H1 (cell line): ENCODE measurements at regions not wholly inside any gene's neighbourhood (a gene's known extent, or its start where the extent isn't known, plus 50 kb on each side); places are given as distances from the start of the nearest gene placed in this dataset.

Experiments used
- CTCF ChIA-PET: fragments of 300-600 bp; sonication (Branson Sonifier 250); formaldehyde crosslinking; loops from one replicate; lab custom pipeline; 2021; ENCODE audit not compliant: partially characterized antibody; lab: Charles Lee
- POLR2A ChIA-PET: fragments of 300-600 bp; sonication (Branson Sonifier 250); formaldehyde crosslinking; loops from one replicate; lab custom pipeline; 2021; ENCODE audit warnings: inconsistent platforms; ENCODE audit not compliant: partially characterized antibody; lab: Charles Lee
- DNase-seq, 2 experiments: peaks; one replicate each; pipeline versions ENCODE4 v3.0.0 to v3.0.0-alpha.2; 2010 to 2022; ENCODE audit warnings: low spot score in 2 of 2, low read depth in 1 of 2, mixed read lengths in 1 of 2
- FAIRE-seq: peaks from 2 replicates; lab custom pipeline; 2011; peaks lifted over from hg19 to GRCh38; lab: Jason Lieb, UNC
- H2AFZ ChIP-seq: 2 replicates; pipeline ENCODE4 v1.8.1; 2012; ENCODE audit warnings: low read length, inconsistent platforms
- H2AK5ac ChIP-seq: 2 replicates; pipeline ENCODE4 v1.6.1; 2013; ENCODE audit warnings: low read depth, low read length
- H2BK120ac ChIP-seq: replicated peaks from 2 replicates; pipeline ENCODE3; 2013; ENCODE audit warnings: low read depth, low read length, inconsistent platforms
- H2BK12ac ChIP-seq: 2 replicates; pipeline ENCODE4 v1.6.1; 2013; ENCODE audit warnings: low read depth, low read length
- H2BK15ac ChIP-seq: 2 replicates; pipeline ENCODE4 v1.6.1; 2013; ENCODE audit warnings: low read length
- H2BK20ac ChIP-seq: 2 replicates; pipeline ENCODE4 v1.6.1; 2013; ENCODE audit warnings: low read length
- H2BK5ac ChIP-seq: 2 replicates; pipeline ENCODE4 v1.6.1; 2013; ENCODE audit warnings: low read depth, low read length
- H3K14ac ChIP-seq: 2 replicates; pipeline ENCODE4 v1.6.1; 2013; ENCODE audit warnings: inconsistent platforms; ENCODE audit not compliant: insufficient read length
- H3K18ac ChIP-seq: 2 replicates; pipeline ENCODE4 v1.6.1; 2013; ENCODE audit warnings: low read length; ENCODE audit errors: extremely low read depth
- H3K23ac ChIP-seq: 2 replicates; pipeline ENCODE4 v1.6.1; 2013; ENCODE audit warnings: inconsistent platforms; ENCODE audit not compliant: insufficient read length
- H3K23me2 ChIP-seq: 2 replicates; pipeline ENCODE4 v1.6.1; 2013; ENCODE audit warnings: low read depth, low read length
- H3K27ac ChIP-seq: 2 replicates; pipeline ENCODE4 v1.6.1; 2011; ENCODE audit warnings: low read depth, low read length, inconsistent platforms
- H3K27me3 ChIP-seq, 4 experiments: replicated peaks in 1 of 4; 1 replicate in 1 of 4; 2 replicates in 3 of 4; pipeline versions ENCODE4 v1.6.1 to v1.8.1; 2011 to 2013; ENCODE audit warnings: low read length in 3 of 4, mild to moderate bottlenecking in 3 of 4, inconsistent platforms in 2 of 4, mixed read lengths in 2 of 4, moderate library complexity in 1 of 4; ENCODE audit not compliant: control insufficient read depth in 3 of 4, insufficient read depth in 3 of 4; ENCODE audit errors: extremely low read depth in 1 of 4
- H3K36me3 ChIP-seq, 4 experiments: 2 replicates each; pipeline versions ENCODE4 v1.6.1 to v1.8.1; 2011 to 2013; ENCODE audit warnings: mild to moderate bottlenecking in 4 of 4, low read length in 3 of 4, moderate library complexity in 2 of 4, control low read depth in 1 of 4, inconsistent platforms in 1 of 4; ENCODE audit not compliant: insufficient read depth in 4 of 4, control insufficient read depth in 2 of 4
- H3K4ac ChIP-seq: replicated peaks from 2 replicates; pipeline ENCODE3; 2013; ENCODE audit warnings: low read length, low read depth, mixed read lengths, inconsistent platforms; ENCODE audit not compliant: insufficient read length
- H3K4me1 ChIP-seq, 4 experiments: replicated peaks in 1 of 4; 1 replicate in 1 of 4; 2 replicates in 3 of 4; pipeline versions ENCODE4 v1.6.1 to v1.8.1; 2011 to 2013; ENCODE audit warnings: low read length in 3 of 4, inconsistent platforms in 2 of 4, mixed read lengths in 1 of 4; ENCODE audit not compliant: insufficient read depth in 4 of 4, control insufficient read depth in 3 of 4
- H3K4me2 ChIP-seq, 2 experiments: 2 replicates each; pipeline versions ENCODE4 v1.6.1 to v1.8.1; 2011 to 2013; ENCODE audit warnings: low read depth in 2 of 2, low read length in 2 of 2, control low read depth in 1 of 2, inconsistent platforms in 1 of 2, mild to moderate bottlenecking in 1 of 2; ENCODE audit not compliant: insufficient read depth in 1 of 2
- H3K4me3 ChIP-seq, 4 experiments: fragments of 200-600, 300-600 bp in 1 of 4; sonication (generic), shearing (Covaris generic), sonication (Bioruptor Twin) in 1 of 4; 2 replicates each; pipeline versions ENCODE4 v1.5.1 to v1.8.1; 2011 to 2016; ENCODE audit warnings: low read length in 4 of 4, low read depth in 3 of 4, control low read depth in 2 of 4, inconsistent platforms in 2 of 4, mild to moderate bottlenecking in 2 of 4, mixed read lengths in 1 of 4, moderate library complexity in 1 of 4; ENCODE audit not compliant: insufficient read depth in 2 of 4; ENCODE audit errors: extremely low read depth in 1 of 4
- H3K56ac ChIP-seq: replicated peaks from 2 replicates; pipeline ENCODE3; 2013; ENCODE audit warnings: low read depth, mild to moderate bottlenecking, mixed read lengths, low read length, inconsistent platforms; ENCODE audit not compliant: insufficient read length
- H3K79me1 ChIP-seq: 2 replicates; pipeline ENCODE4 v1.6.1; 2013; ENCODE audit warnings: low read depth, low read length, control low read depth
- H3K79me2 ChIP-seq, 2 experiments: 2 replicates each; pipeline versions ENCODE4 v1.6.1 to v1.8.1; 2012 to 2013; ENCODE audit warnings: low read length in 2 of 2, mild to moderate bottlenecking in 2 of 2, inconsistent platforms in 1 of 2; ENCODE audit not compliant: insufficient read depth in 2 of 2, control insufficient read depth in 1 of 2
- H3K9ac ChIP-seq, 4 experiments: replicated peaks in 1 of 4; 1 replicate in 1 of 4; 2 replicates in 3 of 4; pipeline versions ENCODE4 v1.6.1 to v1.8.1; 2011 to 2013; ENCODE audit warnings: low read depth in 3 of 4, low read length in 3 of 4, control low read depth in 2 of 4, mild to moderate bottlenecking in 2 of 4, moderate library complexity in 2 of 4, inconsistent platforms in 1 of 4; ENCODE audit errors: extremely low read depth in 1 of 4
- H3K9me3 ChIP-seq, 2 experiments: 2 replicates each; pipeline versions ENCODE4 v1.6.1 to v1.8.1; 2012 to 2013; ENCODE audit warnings: mild to moderate bottlenecking in 2 of 2, moderate library complexity in 2 of 2, control low read depth in 1 of 2, inconsistent platforms in 1 of 2, low read depth in 1 of 2, low read length in 1 of 2, mixed read lengths in 1 of 2; ENCODE audit not compliant: insufficient read depth in 2 of 2
- H4K20me1 ChIP-seq, 2 experiments: replicated peaks in 1 of 2; 2 replicates each; pipeline versions ENCODE3 to v1.8.1; 2011 to 2013; ENCODE audit warnings: inconsistent platforms in 2 of 2, low read length in 2 of 2, mild to moderate bottlenecking in 1 of 2; ENCODE audit not compliant: insufficient read depth in 2 of 2, control insufficient read depth in 1 of 2
- H4K5ac ChIP-seq: 2 replicates; pipeline ENCODE4 v1.6.1; 2013; ENCODE audit warnings: low read length, low read depth, mixed read lengths, inconsistent platforms; ENCODE audit not compliant: insufficient read length
- H4K8ac ChIP-seq: 2 replicates; pipeline ENCODE4 v1.8.0; 2013; ENCODE audit warnings: mild to moderate bottlenecking, moderate library complexity, low read length, inconsistent platforms; ENCODE audit not compliant: insufficient read depth; ENCODE audit errors: extremely low read depth
- H4K91ac ChIP-seq: replicated peaks from 2 replicates; pipeline ENCODE3; 2013; ENCODE audit warnings: low read length, mixed read lengths, inconsistent platforms; ENCODE audit not compliant: insufficient read length
- BCL11A ChIP-seq, 2 experiments: IDR thresholded peaks; one replicate each; pipeline ENCODE4 v1.6.1; 2011; ENCODE audit warnings: low read depth in 2 of 2, low read length in 2 of 2, mild to moderate bottlenecking in 2 of 2
- RNF2 ChIP-seq: fragments of 200-900, 300-1000 bp; sonication (generic); IDR thresholded peaks from 2 replicates; pipeline ENCODE4 v1.7.1; 2016; ENCODE audit warnings: borderline replicate concordance, low read depth, mild to moderate bottlenecking, antibody characterized with exemption, low read length; ENCODE audit not compliant: poor library complexity, severe bottlenecking; ENCODE audit errors: missing control alignments
- SAP30 ChIP-seq: fragments of 300-600 bp; sonication (generic); IDR thresholded peaks from 2 replicates; pipeline ENCODE4 v1.7.1; 2012; ENCODE audit warnings: low read length, moderate library complexity, mild to moderate bottlenecking, inconsistent platforms; ENCODE audit not compliant: insufficient read depth, insufficient replicate concordance
- SIRT6 ChIP-seq: IDR thresholded peaks from one replicate; pipeline ENCODE4 v1.7.1; 2012; ENCODE audit warnings: low read length, inconsistent platforms
- TBP ChIP-seq: IDR thresholded peaks from 2 replicates; pipeline ENCODE4 v1.6.1; 2011; ENCODE audit warnings: low read depth, low read length, improper control_type of control experiment
- ZNF274 ChIP-seq: IDR thresholded peaks from 2 replicates; pipeline ENCODE4 v1.7.0; 2012; ENCODE audit warnings: low read length, borderline replicate concordance; ENCODE audit errors: extremely low read depth
- WGBS, 2 experiments: shearing (Covaris generic) in 1 of 2; methylation state at CpG; one replicate each; pipeline versions ENCODE4 v1.1.6 to v1.1.7; 2013 to 2015; ENCODE audit warnings: low lambda C conversion rate in 2 of 2, mixed read lengths in 2 of 2, inconsistent platforms in 1 of 2, low coverage in 1 of 2, missing lambda C conversion rate in 1 of 2; ENCODE audit not compliant: insufficient replicate concordance in 2 of 2, insufficient coverage in 1 of 2, insufficient read length in 1 of 2; ENCODE audit errors: extremely low coverage in 1 of 2, missing lambda C conversion rate in 1 of 2; 5-methylcytosine and 5-hydroxymethylcytosine counted together
- TF ChIP-seq, protein P1 (sequence below), 3 experiments: IDR thresholded peaks; 1 replicate in 2 of 3; 2 replicates in 1 of 3; pipeline versions ENCODE4 v1.5.1 to v1.6.1; 2011; ENCODE audit warnings: low read length in 3 of 3, mild to moderate bottlenecking in 3 of 3, inconsistent platforms in 2 of 3, low read depth in 1 of 3, moderate library complexity in 1 of 3; ENCODE audit not compliant: insufficient read depth in 1 of 3; ENCODE audit errors: control extremely low read depth in 1 of 3
- TF ChIP-seq, protein P2 (sequence below): IDR thresholded peaks from 2 replicates; pipeline ENCODE4 v1.6.1; 2011; ENCODE audit warnings: low read length, improper control_type of control experiment
- TF ChIP-seq, protein P3 (sequence below): IDR thresholded peaks from 2 replicates; pipeline ENCODE4 v1.6.1; 2011; ENCODE audit warnings: low read depth, mild to moderate bottlenecking, low read length; ENCODE audit not compliant: insufficient read depth

DNA sequence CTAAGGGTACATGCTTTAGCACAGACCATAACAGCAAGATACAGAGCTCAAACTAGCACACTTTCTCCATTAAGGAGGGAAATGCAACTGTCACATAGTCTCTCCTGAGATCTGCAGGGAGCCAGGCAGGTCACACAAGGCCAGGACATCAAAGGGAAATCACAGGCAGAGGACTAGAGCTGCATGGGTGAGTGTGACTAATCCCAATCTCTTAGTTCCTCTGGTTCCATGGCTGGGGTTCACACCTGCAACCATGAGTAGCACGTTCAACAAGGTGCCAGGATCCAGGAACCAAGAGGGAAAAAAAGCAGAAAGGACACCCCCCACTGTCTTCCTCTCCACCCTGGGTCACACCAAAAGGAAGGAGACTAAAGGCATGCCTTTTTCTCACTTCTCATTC lies 296.5 kb upstream of the STEAP1 start:
- ChIA-PET POLR2A (no interaction called here), CTCF (no interaction called here)
- Histone ChIP-seq H3K23me2 (no peaks in the 10 kb centered on the region), H2BK120ac (no peak overlapping the region), H4K5ac (no peak overlapping the region), H3K9me3 (peaks cover 8 to 23% of the 10 kb centered on the region in 2 experiments), H2BK20ac (no peak overlapping the region), H2AK5ac (no peak overlapping the region), H4K8ac (no peak overlapping the region), H3K56ac (no peak overlapping the region), H3K23ac (no peak overlapping the region), H3K18ac (no peak overlapping the region), H3K4me1 (no peaks in the 10 kb centered on the region), H2BK12ac (no peak overlapping the region), H3K79me2 (no peaks in the 10 kb centered on the region), H3K36me3 (peaks cover 0 to 5% (median 0%) of the 10 kb centered on the region in 4 experiments; a peak in 1 of 8 replicates), H4K91ac (no peak overlapping the region), H3K27ac (no peak overlapping the region), H2BK15ac (no peak overlapping the region), H3K27me3 (no peaks in the 10 kb centered on the region), H2BK5ac (no peak overlapping the region), H3K14ac (no peak overlapping the region), H3K4me3 (no peak overlapping the region), H3K4me2 (no peak overlapping the region), H2AFZ (no peak overlapping the region), H3K79me1 (no peaks in the 10 kb centered on the region), H4K20me1 (no peaks in the 10 kb centered on the region), H3K9ac (no peak overlapping the region), H3K4ac (no peak overlapping the region)
- no peak for DNase-seq
- FAIRE-seq = no peak
- WGBS, 2 experiments = 100% methylated on average over 1 of the region's 1 CpG; no CpG with 5 or more reads in 1 of the 2 experiments
- no peak for TF ChIP-seq TBP
- TF ChIP-seq BCL11A (IDR thresholded peaks at IDR 0.05; ENCODE audit: low read depth in 2 of 2, low read length in 2 of 2) = no peak
- TF ChIP-seq SIRT6 = no peak
- TF ChIP-seq, protein P1, sequence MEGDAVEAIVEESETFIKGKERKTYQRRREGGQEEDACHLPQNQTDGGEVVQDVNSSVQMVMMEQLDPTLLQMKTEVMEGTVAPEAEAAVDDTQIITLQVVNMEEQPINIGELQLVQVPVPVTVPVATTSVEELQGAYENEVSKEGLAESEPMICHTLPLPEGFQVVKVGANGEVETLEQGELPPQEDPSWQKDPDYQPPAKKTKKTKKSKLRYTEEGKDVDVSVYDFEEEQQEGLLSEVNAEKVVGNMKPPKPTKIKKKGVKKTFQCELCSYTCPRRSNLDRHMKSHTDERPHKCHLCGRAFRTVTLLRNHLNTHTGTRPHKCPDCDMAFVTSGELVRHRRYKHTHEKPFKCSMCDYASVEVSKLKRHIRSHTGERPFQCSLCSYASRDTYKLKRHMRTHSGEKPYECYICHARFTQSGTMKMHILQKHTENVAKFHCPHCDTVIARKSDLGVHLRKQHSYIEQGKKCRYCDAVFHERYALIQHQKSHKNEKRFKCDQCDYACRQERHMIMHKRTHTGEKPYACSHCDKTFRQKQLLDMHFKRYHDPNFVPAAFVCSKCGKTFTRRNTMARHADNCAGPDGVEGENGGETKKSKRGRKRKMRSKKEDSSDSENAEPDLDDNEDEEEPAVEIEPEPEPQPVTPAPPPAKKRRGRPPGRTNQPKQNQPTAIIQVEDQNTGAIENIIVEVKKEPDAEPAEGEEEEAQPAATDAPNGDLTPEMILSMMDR (IDR thresholded peaks at IDR 0.05; ENCODE audit: control extremely low read depth in 1 of 3, insufficient read depth in 1 of 3, low read depth in 1 of 3, low read length in 3 of 3) = no peak
- TF ChIP-seq, protein P2, sequence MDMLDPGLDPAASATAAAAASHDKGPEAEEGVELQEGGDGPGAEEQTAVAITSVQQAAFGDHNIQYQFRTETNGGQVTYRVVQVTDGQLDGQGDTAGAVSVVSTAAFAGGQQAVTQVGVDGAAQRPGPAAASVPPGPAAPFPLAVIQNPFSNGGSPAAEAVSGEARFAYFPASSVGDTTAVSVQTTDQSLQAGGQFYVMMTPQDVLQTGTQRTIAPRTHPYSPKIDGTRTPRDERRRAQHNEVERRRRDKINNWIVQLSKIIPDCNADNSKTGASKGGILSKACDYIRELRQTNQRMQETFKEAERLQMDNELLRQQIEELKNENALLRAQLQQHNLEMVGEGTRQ = no peak
- TF ChIP-seq RNF2 = no peak
- no peak for TF ChIP-seq ZNF274
- TF ChIP-seq, protein P3, sequence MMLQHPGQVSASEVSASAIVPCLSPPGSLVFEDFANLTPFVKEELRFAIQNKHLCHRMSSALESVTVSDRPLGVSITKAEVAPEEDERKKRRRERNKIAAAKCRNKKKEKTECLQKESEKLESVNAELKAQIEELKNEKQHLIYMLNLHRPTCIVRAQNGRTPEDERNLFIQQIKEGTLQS = no peak
- TF ChIP-seq SAP30 = no peak
